ENCODE measurements at regions not wholly inside any gene's neighbourhood (a gene's known extent, or its start where the extent isn't known, plus 50 kb on each side); places are given as distances from the start of the nearest gene placed in this dataset.
A peak's percentile ranks its signal among the peaks of the same experiment; 100 is the strongest.

- TF ChIP-seq Cebpa-rat (IDR thresholded peaks at IDR 0.05), result no peak
- Histone ChIP-seq H3K4me2 (no peak overlapping the region), H3K4me3 (no peak overlapping the region), H3K9ac (no peak overlapping the region), H3K27me3 (no peaks in the 10 kb centered on the region), H3K36me3 (no peaks in the 10 kb centered on the region), H3K27ac (no peak overlapping the region), H3K4me1 (no peaks in the 10 kb centered on the region), H3K9me3 (no peaks in the 10 kb centered on the region), H4K20me1 (no peaks in the 10 kb centered on the region)
These were observed 218.5 kb downstream of the NUAK1 start for GRCh38 chr12:105920161-105920684.

GRCh38 chr12:105921055-105921454, 217.7 kb downstream of the NUAK1 start:
- Histone ChIP-seq H3K4me1 (no peaks in the 10 kb centered on the region), H3K9ac (no peak overlapping the region), H4K20me1 (no peaks in the 10 kb centered on the region), H3K36me3 (no peaks in the 10 kb centered on the region), H3K4me2 (no peak overlapping the region), H3K9me3 (no peaks in the 10 kb centered on the region), H3K27ac (no peak overlapping the region), H3K4me3 (no peak overlapping the region), H3K27me3 (no peaks in the 10 kb centered on the region)
- TF ChIP-seq Cebpa-rat (IDR thresholded peaks at IDR 0.05), result no peak

GRCh38 chr12:105921872-105922669, 216.7 kb downstream of the NUAK1 start:
- no peaks in the 10 kb centered on the region for H3K27me3 ChIP-seq
- no peaks in the 10 kb centered on the region for H3K36me3 ChIP-seq
- H3K9ac ChIP-seq, result no peak overlapping the region
- H4K20me1 ChIP-seq, result no peaks in the 10 kb centered on the region
- no peak overlapping the region for H3K4me2 ChIP-seq
- no peaks in the 10 kb centered on the region for H3K9me3 ChIP-seq
- no peak overlapping the region for H3K27ac ChIP-seq
- no peak for TF ChIP-seq Cebpa-rat (IDR thresholded peaks at IDR 0.05)
- H3K4me1 ChIP-seq, result no peaks in the 10 kb centered on the region
- H3K4me3 ChIP-seq, result no peak overlapping the region

GRCh38 chr12:105922670-105923102, 216.1 kb downstream of the NUAK1 start:
- no peak overlapping the region for H3K4me2 ChIP-seq
- no peaks in the 10 kb centered on the region for H3K9me3 ChIP-seq
- TF ChIP-seq Cebpa-rat (IDR thresholded peaks at IDR 0.05), result no peak
- no peaks in the 10 kb centered on the region for H3K27me3 ChIP-seq
- H3K4me1 ChIP-seq, result peaks cover under 1% of the 10 kb centered on the region; the same call in 1 of the 2 replicates
- H4K20me1 ChIP-seq, result no peaks in the 10 kb centered on the region
- no peak overlapping the region for H3K9ac ChIP-seq
- no peaks in the 10 kb centered on the region for H3K36me3 ChIP-seq
- H3K27ac ChIP-seq, result no peak overlapping the region
- H3K4me3 ChIP-seq, result no peak overlapping the region

- Histone ChIP-seq H3K4me2 (no peak overlapping the region), H3K9ac (no peak overlapping the region), H3K4me1 (peaks cover 6% of the 10 kb centered on the region; the same call in 1 of the 2 replicates), H3K27ac (no peak overlapping the region), H3K27me3 (no peaks in the 10 kb centered on the region), H4K20me1 (no peaks in the 10 kb centered on the region), H3K36me3 (no peaks in the 10 kb centered on the region), H3K4me3 (no peak overlapping the region), H3K9me3 (no peaks in the 10 kb centered on the region)
- no peak for TF ChIP-seq Cebpa-rat (IDR thresholded peaks at IDR 0.05)
These were observed 214.1 kb downstream of the NUAK1 start for GRCh38 chr12:105924526-105925208.

- no peaks in the 10 kb centered on the region for H3K9me3 ChIP-seq
- no peaks in the 10 kb centered on the region for H4K20me1 ChIP-seq
- no peak overlapping the region for H3K27ac ChIP-seq
- H3K4me2 ChIP-seq, result no peak overlapping the region
- H3K36me3 ChIP-seq, result no peaks in the 10 kb centered on the region
- H3K4me1 ChIP-seq, result peaks cover 6% of the 10 kb centered on the region; the same call in 1 of the 2 replicates
- no peak overlapping the region for H3K4me3 ChIP-seq
- no peaks in the 10 kb centered on the region for H3K27me3 ChIP-seq
- no peak for TF ChIP-seq Cebpa-rat (IDR thresholded peaks at IDR 0.05)
- H3K9ac ChIP-seq, result no peak overlapping the region
These were observed 211.2 kb downstream of the NUAK1 start for GRCh38 chr12:105927564-105927963.

GRCh38 chr12:105928436-105928835, 210.3 kb downstream of the NUAK1 start:
- H3K9me3 ChIP-seq, result no peaks in the 10 kb centered on the region
- no peak overlapping the region for H3K9ac ChIP-seq
- H3K4me1 ChIP-seq, result peaks cover 6% of the 10 kb centered on the region; the same call in 1 of the 2 replicates
- no peaks in the 10 kb centered on the region for H4K20me1 ChIP-seq
- H3K27ac ChIP-seq, result no peak overlapping the region
- no peak overlapping the region for H3K4me3 ChIP-seq
- H3K4me2 ChIP-seq, result no peak overlapping the region
- TF ChIP-seq Cebpa-rat (IDR thresholded peaks at IDR 0.05), result no peak
- H3K27me3 ChIP-seq, result no peaks in the 10 kb centered on the region
- no peaks in the 10 kb centered on the region for H3K36me3 ChIP-seq

- Histone ChIP-seq H4K20me1 (no peaks in the 10 kb centered on the region), H3K27me3 (no peaks in the 10 kb centered on the region), H3K4me2 (no peak overlapping the region)
These were observed 209.6 kb downstream of the NUAK1 start for GRCh38 chr12:105929192-105929591.

GRCh38 chr12:105930557-105931503, 207.9 kb downstream of the NUAK1 start:
- Histone ChIP-seq H3K4me1 (peaks cover 22% of the 10 kb centered on the region), H3K4me3 (no peak overlapping the region), H3K4me2 (no peak overlapping the region)

More at GRCh38 chr12:105929192-105929591, 209.6 kb downstream of the NUAK1 start:
- no peaks in the 10 kb centered on the region for H3K36me3 ChIP-seq
- peaks cover 12% of the 10 kb centered on the region for H3K4me1 ChIP-seq
- H3K27ac ChIP-seq, result no peak overlapping the region
- no peak overlapping the region for H3K9ac ChIP-seq
- no peaks in the 10 kb centered on the region for H3K9me3 ChIP-seq
- TF ChIP-seq Cebpa-rat (IDR thresholded peaks at IDR 0.05), result no peak
- H3K4me3 ChIP-seq, result no peak overlapping the region

More at GRCh38 chr12:105930557-105931503, 207.9 kb downstream of the NUAK1 start:
- Histone ChIP-seq H3K27me3 (no peaks in the 10 kb centered on the region), H3K9ac (no peak overlapping the region), H3K9me3 (no peaks in the 10 kb centered on the region), H4K20me1 (no peaks in the 10 kb centered on the region), H3K36me3 (no peaks in the 10 kb centered on the region), H3K27ac (no peak overlapping the region)
- peak; percentile 67; the same call in 1 of the 2 replicates for TF ChIP-seq Cebpa-rat (IDR thresholded peaks at IDR 0.05)
